ENCODE measurements at regions not wholly inside any gene's neighbourhood (a gene's known extent, or its start where the extent isn't known, plus 50 kb on each side); places are given as distances from the start of the nearest gene placed in this dataset.

- TF ChIP-seq CTCF (IDR thresholded peaks at IDR 0.05; ENCODE audit: low read depth, low read length) (no peak), EZH2phosphoT487 (IDR thresholded peaks at IDR 0.05; ENCODE audit: low read depth) (no peak)
Measured at GRCh38 chr11:87639753-87640364, 535.4 kb downstream of the RAB38 start.
